Neural cell (in vitro differentiated cells): ENCODE measurements at regions not wholly inside any gene's neighbourhood (a gene's known extent, or its start where the extent isn't known, plus 50 kb on each side); places are given as distances from the start of the nearest gene placed in this dataset.

Experiments used
- H2AFZ ChIP-seq: fragments of 200-600, 300-800 bp; sonication (generic), shearing (Covaris generic); 2 replicates; pipeline ENCODE4 v1.6.0; 2014; ENCODE audit warnings: low read depth, mild to moderate bottlenecking, antibody characterized with exemption, low read length, moderate library complexity
- H3F3A ChIP-seq: fragments of 200-600 bp; shearing (Covaris generic); 2 replicates; pipeline ENCODE4 v1.6.1; 2016; ENCODE audit warnings: mild to moderate bottlenecking, moderate library complexity, mixed read lengths, antibody characterized with exemption, low read length; ENCODE audit not compliant: insufficient read depth, poor library complexity, severe bottlenecking
- H3K27ac ChIP-seq: fragments of 200-600, 300-800 bp; sonication (generic), shearing (Covaris generic); 2 replicates; pipeline ENCODE4 v1.5.1; 2014; ENCODE audit warnings: mild to moderate bottlenecking, low read length, moderate library complexity
- H3K27me3 ChIP-seq: fragments of 300-800, 200-600 bp; sonication (generic), shearing (Covaris generic); 2 replicates; pipeline ENCODE4 v1.6.0; 2014; ENCODE audit warnings: mild to moderate bottlenecking, low read depth, low read length, moderate library complexity; ENCODE audit not compliant: insufficient read depth
- H3K36me3 ChIP-seq: fragments of 300-800, 200-600 bp; sonication (generic), shearing (Covaris generic); 2 replicates; pipeline ENCODE4 v1.5.1; 2014; ENCODE audit warnings: mild to moderate bottlenecking, antibody characterized with exemption, low read length, moderate library complexity; ENCODE audit not compliant: insufficient read depth
- H3K4me2 ChIP-seq: fragments of 300-800, 200-600 bp; sonication (generic), shearing (Covaris generic); 2 replicates; pipeline ENCODE4 v1.6.0; 2014; ENCODE audit warnings: mild to moderate bottlenecking, low read length
- H3K4me3 ChIP-seq: fragments of 300-800, 200-600 bp; sonication (generic), shearing (Covaris generic); 2 replicates; pipeline ENCODE4 v1.5.1; 2014; ENCODE audit warnings: mild to moderate bottlenecking, low read length, moderate library complexity
- H3K79me2 ChIP-seq: fragments of 200-600 bp; shearing (Covaris generic); replicated peaks from 2 replicates; pipeline ENCODE4 v1.6.0; 2014; ENCODE audit warnings: mild to moderate bottlenecking, low read length, moderate library complexity; ENCODE audit not compliant: insufficient read depth
- H3K9ac ChIP-seq: fragments of 300-800, 200-600 bp; sonication (generic), shearing (Covaris generic); 2 replicates; pipeline ENCODE4 v1.6.1; 2016; ENCODE audit warnings: mild to moderate bottlenecking, low read length, mixed read lengths
- H3K9me2 ChIP-seq: fragments of 200-600 bp; shearing (Covaris generic); 2 replicates; pipeline ENCODE4 v1.6.1; 2016; ENCODE audit warnings: mild to moderate bottlenecking, low read length, mixed read lengths; ENCODE audit not compliant: insufficient read depth
- H3K9me3 ChIP-seq: fragments of 200-600, 300-800 bp; sonication (generic), shearing (Covaris generic); 2 replicates; pipeline ENCODE4 v1.6.1; 2016; ENCODE audit warnings: mild to moderate bottlenecking, mixed run types, low read length, moderate library complexity, mixed read lengths
- H4K20me1 ChIP-seq: fragments of 200-600 bp; shearing (Covaris generic); 2 replicates; pipeline ENCODE4 v1.6.1; 2016; ENCODE audit warnings: mild to moderate bottlenecking, mixed run types; ENCODE audit not compliant: insufficient read depth
- EP300 ChIP-seq: fragments of 450-650 bp; conservative IDR thresholded peaks from 2 replicates; pipeline ENCODE4 v1.6.1; 2014; ENCODE audit warnings: antibody characterized with exemption, mild to moderate bottlenecking, moderate library complexity; ENCODE audit not compliant: poor library complexity, severe bottlenecking
- EZH2 ChIP-seq: fragments of 200-600, 300-800 bp; shearing (Covaris generic), sonication (generic); IDR thresholded peaks from 2 replicates; pipeline ENCODE4 v1.6.1; 2014; ENCODE audit warnings: antibody characterized with exemption, low read length, borderline replicate concordance, mild to moderate bottlenecking; ENCODE audit not compliant: insufficient read depth, poor library complexity, severe bottlenecking
- MXI1 ChIP-seq: fragments of 450-650 bp; conservative IDR thresholded peaks from 2 replicates; pipeline ENCODE4 v1.6.1; 2014; ENCODE audit warnings: antibody characterized with exemption, mild to moderate bottlenecking; ENCODE audit not compliant: poor library complexity, severe bottlenecking
- POLR2AphosphoS5 ChIP-seq: IDR thresholded peaks from 2 replicates; pipeline ENCODE4 v1.6.1; 2012
- RAD21 ChIP-seq: fragments of 450-650 bp; conservative IDR thresholded peaks from 2 replicates; pipeline ENCODE4 v1.6.1; 2014; ENCODE audit warnings: antibody characterized with exemption, mild to moderate bottlenecking, moderate library complexity
- SMC3 ChIP-seq: fragments of 450-650 bp; conservative IDR thresholded peaks from 2 replicates; pipeline ENCODE4 v1.6.1; 2014; ENCODE audit warnings: antibody characterized with exemption, mild to moderate bottlenecking, moderate library complexity; ENCODE audit not compliant: poor library complexity
- TAF1 ChIP-seq: IDR thresholded peaks from 2 replicates; pipeline ENCODE4 v1.6.1; 2012; ENCODE audit warnings: low read depth
- TF ChIP-seq, protein P1 (sequence below): IDR thresholded peaks from 2 replicates; pipeline ENCODE4 v1.6.1; 2012; ENCODE audit warnings: borderline replicate concordance
- TF ChIP-seq, protein P2 (sequence below): fragments of 450-650 bp; IDR thresholded peaks from 2 replicates; pipeline ENCODE4 v1.5.1; 2014; ENCODE audit warnings: antibody characterized with exemption, mild to moderate bottlenecking, moderate library complexity; ENCODE audit not compliant: poor library complexity, severe bottlenecking

DNA sequence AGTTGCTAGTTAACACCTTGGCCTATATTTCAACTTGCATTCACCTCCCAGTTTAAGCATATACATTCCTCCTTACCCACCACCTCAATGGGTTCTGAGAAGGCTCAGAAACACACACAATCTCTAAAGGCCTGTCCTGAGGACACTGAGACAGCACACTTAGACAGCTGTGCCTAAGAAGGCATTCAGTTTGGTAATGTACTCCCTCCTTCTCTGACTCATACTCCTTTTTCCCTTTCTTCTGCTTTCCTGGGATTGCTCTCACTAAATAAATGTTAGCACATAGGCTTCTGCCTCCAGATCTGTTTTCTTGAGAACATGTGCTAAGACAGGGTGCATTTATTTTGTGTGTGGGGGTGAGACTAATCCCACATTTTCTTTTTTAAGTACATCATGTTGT lies 456.8 kb upstream of the CDH6 start:
- H3K79me2 ChIP-seq = no peaks in the 10 kb centered on the region
- H4K20me1 ChIP-seq = no peaks in the 10 kb centered on the region
- H2AFZ ChIP-seq = no peak overlapping the region
- H3K4me3 ChIP-seq = no peak overlapping the region
- TF ChIP-seq TAF1 (no peak), POLR2AphosphoS5 (no peak), EP300 (no peak), SMC3 (no peak), MXI1 (no peak), RAD21 (no peak), EZH2 (no peak)
- TF ChIP-seq, protein P1, sequence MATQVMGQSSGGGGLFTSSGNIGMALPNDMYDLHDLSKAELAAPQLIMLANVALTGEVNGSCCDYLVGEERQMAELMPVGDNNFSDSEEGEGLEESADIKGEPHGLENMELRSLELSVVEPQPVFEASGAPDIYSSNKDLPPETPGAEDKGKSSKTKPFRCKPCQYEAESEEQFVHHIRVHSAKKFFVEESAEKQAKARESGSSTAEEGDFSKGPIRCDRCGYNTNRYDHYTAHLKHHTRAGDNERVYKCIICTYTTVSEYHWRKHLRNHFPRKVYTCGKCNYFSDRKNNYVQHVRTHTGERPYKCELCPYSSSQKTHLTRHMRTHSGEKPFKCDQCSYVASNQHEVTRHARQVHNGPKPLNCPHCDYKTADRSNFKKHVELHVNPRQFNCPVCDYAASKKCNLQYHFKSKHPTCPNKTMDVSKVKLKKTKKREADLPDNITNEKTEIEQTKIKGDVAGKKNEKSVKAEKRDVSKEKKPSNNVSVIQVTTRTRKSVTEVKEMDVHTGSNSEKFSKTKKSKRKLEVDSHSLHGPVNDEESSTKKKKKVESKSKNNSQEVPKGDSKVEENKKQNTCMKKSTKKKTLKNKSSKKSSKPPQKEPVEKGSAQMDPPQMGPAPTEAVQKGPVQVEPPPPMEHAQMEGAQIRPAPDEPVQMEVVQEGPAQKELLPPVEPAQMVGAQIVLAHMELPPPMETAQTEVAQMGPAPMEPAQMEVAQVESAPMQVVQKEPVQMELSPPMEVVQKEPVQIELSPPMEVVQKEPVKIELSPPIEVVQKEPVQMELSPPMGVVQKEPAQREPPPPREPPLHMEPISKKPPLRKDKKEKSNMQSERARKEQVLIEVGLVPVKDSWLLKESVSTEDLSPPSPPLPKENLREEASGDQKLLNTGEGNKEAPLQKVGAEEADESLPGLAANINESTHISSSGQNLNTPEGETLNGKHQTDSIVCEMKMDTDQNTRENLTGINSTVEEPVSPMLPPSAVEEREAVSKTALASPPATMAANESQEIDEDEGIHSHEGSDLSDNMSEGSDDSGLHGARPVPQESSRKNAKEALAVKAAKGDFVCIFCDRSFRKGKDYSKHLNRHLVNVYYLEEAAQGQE = no peak
- TF ChIP-seq, protein P2, sequence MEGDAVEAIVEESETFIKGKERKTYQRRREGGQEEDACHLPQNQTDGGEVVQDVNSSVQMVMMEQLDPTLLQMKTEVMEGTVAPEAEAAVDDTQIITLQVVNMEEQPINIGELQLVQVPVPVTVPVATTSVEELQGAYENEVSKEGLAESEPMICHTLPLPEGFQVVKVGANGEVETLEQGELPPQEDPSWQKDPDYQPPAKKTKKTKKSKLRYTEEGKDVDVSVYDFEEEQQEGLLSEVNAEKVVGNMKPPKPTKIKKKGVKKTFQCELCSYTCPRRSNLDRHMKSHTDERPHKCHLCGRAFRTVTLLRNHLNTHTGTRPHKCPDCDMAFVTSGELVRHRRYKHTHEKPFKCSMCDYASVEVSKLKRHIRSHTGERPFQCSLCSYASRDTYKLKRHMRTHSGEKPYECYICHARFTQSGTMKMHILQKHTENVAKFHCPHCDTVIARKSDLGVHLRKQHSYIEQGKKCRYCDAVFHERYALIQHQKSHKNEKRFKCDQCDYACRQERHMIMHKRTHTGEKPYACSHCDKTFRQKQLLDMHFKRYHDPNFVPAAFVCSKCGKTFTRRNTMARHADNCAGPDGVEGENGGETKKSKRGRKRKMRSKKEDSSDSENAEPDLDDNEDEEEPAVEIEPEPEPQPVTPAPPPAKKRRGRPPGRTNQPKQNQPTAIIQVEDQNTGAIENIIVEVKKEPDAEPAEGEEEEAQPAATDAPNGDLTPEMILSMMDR = no peak
- no peaks in the 10 kb centered on the region for H3K36me3 ChIP-seq
- no peak overlapping the region for H3K27ac ChIP-seq
- H3K9me2 ChIP-seq = no peaks in the 10 kb centered on the region
- no peaks in the 10 kb centered on the region for H3K27me3 ChIP-seq
- H3F3A ChIP-seq = no peaks in the 10 kb centered on the region
- H3K4me2 ChIP-seq = no peak overlapping the region
- no peak overlapping the region for H3K9ac ChIP-seq
- no peaks in the 10 kb centered on the region for H3K9me3 ChIP-seq

GRCh38 chr5:30734118-30734517 lies 459.4 kb upstream of the CDH6 start:
- Histone ChIP-seq H3K27me3 (no peaks in the 10 kb centered on the region), H3K4me3 (no peak overlapping the region), H3F3A (no peaks in the 10 kb centered on the region), H2AFZ (no peak overlapping the region), H3K9me3 (no peaks in the 10 kb centered on the region), H3K79me2 (no peaks in the 10 kb centered on the region), H4K20me1 (no peaks in the 10 kb centered on the region), H3K9ac (no peak overlapping the region), H3K27ac (no peak overlapping the region), H3K4me2 (no peak overlapping the region), H3K9me2 (no peaks in the 10 kb centered on the region), H3K36me3 (no peaks in the 10 kb centered on the region)
- no peak for TF ChIP-seq RAD21
- TF ChIP-seq, protein P2 = no peak
- no peak for TF ChIP-seq TAF1
- TF ChIP-seq, protein P1 = no peak
- TF ChIP-seq POLR2AphosphoS5 = no peak
- no peak for TF ChIP-seq SMC3
- TF ChIP-seq EP300 = no peak
- TF ChIP-seq EZH2 = no peak
- no peak for TF ChIP-seq MXI1
